ENCODE measurements at regions not wholly inside any gene's neighbourhood (a gene's known extent, or its start where the extent isn't known, plus 50 kb on each side); places are given as distances from the start of the nearest gene placed in this dataset.

GRCh38 chr16:73177729-73178295 is 129.9 kb upstream of the ZFHX3 start:
- Histone ChIP-seq H3K27me3 (replicated peaks in 1 of 4; ENCODE audit: control insufficient read depth in 3 of 4, extremely low read depth in 1 of 4, insufficient read depth in 3 of 4, low read length in 3 of 4) (no peaks in the 10 kb centered on the region), H3K79me2 (ENCODE audit: control insufficient read depth in 1 of 2, insufficient read depth in 2 of 2, low read length in 2 of 2) (no peaks in the 10 kb centered on the region), H4K5ac (ENCODE audit: insufficient read length, low read depth, low read length) (no peak overlapping the region), H3K56ac (replicated peaks; ENCODE audit: insufficient read length, low read depth, low read length) (no peak overlapping the region), H2AK5ac (ENCODE audit: low read depth, low read length) (no peak overlapping the region), H3K23me2 (ENCODE audit: low read depth, low read length) (peaks cover 2% of the 10 kb centered on the region; the same call in 1 of the 2 replicates), H4K91ac (replicated peaks; ENCODE audit: insufficient read length, low read length) (no peak overlapping the region), H3K4me3 (ENCODE audit: extremely low read depth in 1 of 4, insufficient read depth in 2 of 4, low read depth in 3 of 4, low read length in 4 of 4) (no peak overlapping the region), H3K23ac (ENCODE audit: insufficient read length) (no peak overlapping the region), H2BK5ac (ENCODE audit: low read depth, low read length) (no peak overlapping the region), H3K4me2 (ENCODE audit: insufficient read depth in 1 of 2, low read depth in 2 of 2, low read length in 2 of 2) (no peak overlapping the region), H3K14ac (ENCODE audit: insufficient read length) (no peak overlapping the region), H3K36me3 (ENCODE audit: control insufficient read depth in 2 of 4, insufficient read depth in 4 of 4, low read length in 3 of 4) (no peaks in the 10 kb centered on the region), H3K27ac (ENCODE audit: low read depth, low read length) (no peak overlapping the region), H4K8ac (ENCODE audit: extremely low read depth, insufficient read depth, low read length) (no peak overlapping the region; the same call in 1 of the 2 replicates), H3K4ac (replicated peaks; ENCODE audit: insufficient read length, low read depth, low read length) (no peak overlapping the region), H2BK120ac (replicated peaks; ENCODE audit: low read depth, low read length) (no peak overlapping the region), H3K9me3 (ENCODE audit: insufficient read depth in 2 of 2, low read depth in 1 of 2, low read length in 1 of 2) (no peaks in the 10 kb centered on the region), H2BK15ac (ENCODE audit: low read length) (no peak overlapping the region), H3K9ac (replicated peaks in 1 of 4; ENCODE audit: extremely low read depth in 1 of 4, low read depth in 3 of 4, low read length in 3 of 4) (no peak overlapping the region), H2BK12ac (ENCODE audit: low read depth, low read length) (no peak overlapping the region), H2BK20ac (ENCODE audit: low read length) (no peak overlapping the region), H3K18ac (ENCODE audit: extremely low read depth, low read length) (no peak overlapping the region), H2AFZ (ENCODE audit: low read length) (no peak overlapping the region), H4K20me1 (replicated peaks in 1 of 2; ENCODE audit: control insufficient read depth in 1 of 2, insufficient read depth in 2 of 2, low read length in 2 of 2) (no peaks in the 10 kb centered on the region), H3K4me1 (replicated peaks in 1 of 4; ENCODE audit: control insufficient read depth in 3 of 4, insufficient read depth in 4 of 4, low read length in 3 of 4) (peaks cover 0 to 2% (median 0%) of the 10 kb centered on the region in 4 experiments; a peak in 4 of 7 replicates), H3K79me1 (ENCODE audit: low read depth, low read length) (no peaks in the 10 kb centered on the region)
- POLR2A ChIA-PET (ENCODE audit: partially characterized antibody): interaction anchor here (0.6 kb wide), 2 partner anchors 47 to 1084 kb away, joined by 3 to 5 read pairs; partner anchors contain the start of genes DHX38 and TXNL4B
- DNase-seq (ENCODE audit: low read depth in 1 of 2, low spot score in 2 of 2): no peak
- CTCF ChIA-PET (ENCODE audit: partially characterized antibody): interaction anchor here (0.7 to 3.6 kb wide), 13 partner anchors 8 to 347 kb away, joined by 3 to 14 read pairs (median 7); no protein-coding TSS in a partner anchor
- FAIRE-seq: no peak
- 84% methylated on average over 8 of the region's 8 CpGs; no CpG with 5 or more reads in 1 of the 2 experiments for WGBS, 2 experiments (ENCODE audit: extremely low coverage in 1 of 2, insufficient coverage in 1 of 2, insufficient read length in 1 of 2, insufficient replicate concordance in 2 of 2, low coverage in 1 of 2, low lambda C conversion rate in 2 of 2, missing lambda C conversion rate in 1 of 2)
- TF ChIP-seq BRCA1 (IDR thresholded peaks at IDR 0.05; ENCODE audit: low read depth, low read length): no peak
- TF ChIP-seq ATF3 (IDR thresholded peaks at IDR 0.05; ENCODE audit: insufficient read depth, low read depth, low read length): no peak
- TF ChIP-seq KDM1A (IDR thresholded peaks at IDR 0.05; ENCODE audit: borderline replicate concordance, low read length): no peak
- TF ChIP-seq SP1 (IDR thresholded peaks at IDR 0.05; ENCODE audit: low read depth, low read length): no peak

All from H1 (cell line).